ENCODE measurements at regions not wholly inside any gene's neighbourhood (a gene's known extent, or its start where the extent isn't known, plus 50 kb on each side); places are given as distances from the start of the nearest gene placed in this dataset.

- no peaks in the 10 kb centered on the region for H3K27me3 Mint-ChIP-seq
- no peak overlapping the region for H3K27ac ChIP-seq (ENCODE audit: low read length in 2 of 2)
- H3K4me2 ChIP-seq (replicated peaks; ENCODE audit: low read depth, low read length, poor library complexity, severe bottlenecking): no peak overlapping the region
- H2AFZ ChIP-seq (ENCODE audit: insufficient read depth, low read depth, low read length, poor library complexity, severe bottlenecking): no peak overlapping the region
- TF ChIP-seq EZH2 (IDR thresholded peaks at IDR 0.05; ENCODE audit: borderline replicate concordance, insufficient read depth, low read depth, low read length, poor library complexity, severe bottlenecking) (no peak), CTCF (IDR thresholded peaks at IDR 0.05) (no peak)
- H3K9me3 Mint-ChIP-seq (ENCODE audit: insufficient read depth): no peaks in the 10 kb centered on the region
- H3K27me3 ChIP-seq (replicated peaks in 1 of 4; ENCODE audit: control extremely low read depth in 1 of 4, control insufficient read depth in 3 of 4, insufficient read depth in 4 of 4, low read length in 3 of 4): no peaks in the 10 kb centered on the region
- H3K4me3 ChIP-seq (ENCODE audit: control extremely low read depth in 1 of 5, extremely low read depth in 1 of 5, insufficient read depth in 1 of 5, low read depth in 2 of 5, low read length in 4 of 5): no peak overlapping the region
- no peaks in the 10 kb centered on the region for H3K36me3 ChIP-seq (replicated peaks in 1 of 2; ENCODE audit: control extremely low read depth in 1 of 2, control insufficient read depth in 1 of 2, extremely low read depth in 1 of 2, insufficient read depth in 2 of 2, low read length in 1 of 2)
- POLR2A ChIA-PET: no interaction called here
- ATAC-seq (ENCODE audit: low read depth): no peak
- no peaks in the 10 kb centered on the region for H3K79me2 ChIP-seq (ENCODE audit: control insufficient read depth, insufficient read depth, low read length)
- H3K9me3 ChIP-seq (ENCODE audit: control extremely low read depth in 1 of 3, control insufficient read depth in 2 of 3, insufficient read depth in 1 of 3, low read length in 2 of 3): peaks cover 0 to 2% (median 0%) of the 10 kb centered on the region in 3 donors
- H3K4me3 Mint-ChIP-seq: no peak overlapping the region
- no peaks in the 10 kb centered on the region for H4K20me1 ChIP-seq (ENCODE audit: control insufficient read depth, insufficient read depth, low read length, poor library complexity, severe bottlenecking)
- no peaks in the 10 kb centered on the region for H3K4me1 ChIP-seq (ENCODE audit: control insufficient read depth in 2 of 2, insufficient read depth in 2 of 2, low read length in 2 of 2)
- intact Hi-C loops (cut with micrococcal nuclease): no loop called here
- CTCF ChIA-PET: no interaction called here
- no peak overlapping the region for H3K9ac ChIP-seq (ENCODE audit: low read length)
- no CpG with 5 or more reads among the region's 2 CpGs for WGBS (ENCODE audit: insufficient coverage)
- DNase-seq: no peak
- H3K4me1 Mint-ChIP-seq: no peaks in the 10 kb centered on the region
- H3K27ac Mint-ChIP-seq: no peak overlapping the region
Measured at GRCh38 chr2:67255933-67256615, 141.1 kb upstream of the ETAA1 start.

- intact Hi-C loops (cut with micrococcal nuclease): no loop called here
- CTCF ChIA-PET: no interaction called here
- ATAC-seq (ENCODE audit: low read depth) (no peak), DNase-seq (no peak)
- Mint-ChIP-seq H3K27ac (no peak overlapping the region), H3K27me3 (no peaks in the 10 kb centered on the region), H3K4me1 (no peaks in the 10 kb centered on the region), H3K9me3 (ENCODE audit: insufficient read depth) (no peaks in the 10 kb centered on the region), H3K4me3 (no peak overlapping the region)
- Histone ChIP-seq H3K4me3 (ENCODE audit: control extremely low read depth in 1 of 5, extremely low read depth in 1 of 5, insufficient read depth in 1 of 5, low read depth in 2 of 5, low read length in 4 of 5) (no peak overlapping the region), H3K36me3 (replicated peaks in 1 of 2; ENCODE audit: control extremely low read depth in 1 of 2, control insufficient read depth in 1 of 2, extremely low read depth in 1 of 2, insufficient read depth in 2 of 2, low read length in 1 of 2) (no peaks in the 10 kb centered on the region), H4K20me1 (ENCODE audit: control insufficient read depth, insufficient read depth, low read length, poor library complexity, severe bottlenecking) (no peaks in the 10 kb centered on the region), H3K79me2 (ENCODE audit: control insufficient read depth, insufficient read depth, low read length) (no peaks in the 10 kb centered on the region), H3K9ac (ENCODE audit: low read length) (no peak overlapping the region), H3K4me1 (ENCODE audit: control insufficient read depth in 2 of 2, insufficient read depth in 2 of 2, low read length in 2 of 2) (no peaks in the 10 kb centered on the region), H2AFZ (ENCODE audit: insufficient read depth, low read depth, low read length, poor library complexity, severe bottlenecking) (no peak overlapping the region), H3K4me2 (replicated peaks; ENCODE audit: low read depth, low read length, poor library complexity, severe bottlenecking) (no peak overlapping the region), H3K9me3 (ENCODE audit: control extremely low read depth in 1 of 3, control insufficient read depth in 2 of 3, insufficient read depth in 1 of 3, low read length in 2 of 3) (no peaks in the 10 kb centered on the region), H3K27ac (ENCODE audit: low read length in 2 of 2) (no peak overlapping the region), H3K27me3 (replicated peaks in 1 of 4; ENCODE audit: control extremely low read depth in 1 of 4, control insufficient read depth in 3 of 4, insufficient read depth in 4 of 4, low read length in 3 of 4) (no peaks in the 10 kb centered on the region)
- TF ChIP-seq EZH2 (IDR thresholded peaks at IDR 0.05; ENCODE audit: borderline replicate concordance, insufficient read depth, low read depth, low read length, poor library complexity, severe bottlenecking): no peak
- TF ChIP-seq CTCF (IDR thresholded peaks at IDR 0.05): no peak
- no CpG with 5 or more reads among the region's 3 CpGs for WGBS (ENCODE audit: insufficient coverage)
- POLR2A ChIA-PET: no interaction called here
Measured at GRCh38 chr2:67256892-67257291, 140.2 kb upstream of the ETAA1 start.
